GM10266 (cell line): ENCODE measurements at regions not wholly inside any gene's neighbourhood (a gene's known extent, or its start where the extent isn't known, plus 50 kb on each side); places are given as distances from the start of the nearest gene placed in this dataset.
"Not testable (repeated sequence)": the region's sequence is repeated elsewhere in the genome, so short reads cannot be mapped to it uniquely, and the experiment has no call there.

Experiments
- DNase-seq: peaks from one replicate; pipeline ENCODE4 v3.0.0; 2012; ENCODE audit errors: extremely low spot score
- CTCF ChIP-seq: IDR thresholded peaks from 2 replicates; pipeline ENCODE4 v1.5.1; 2012; ENCODE audit warnings: mild to moderate bottlenecking, low read depth; ENCODE audit not compliant: control insufficient read depth, insufficient read depth; ENCODE audit errors: missing control alignments

DNA sequence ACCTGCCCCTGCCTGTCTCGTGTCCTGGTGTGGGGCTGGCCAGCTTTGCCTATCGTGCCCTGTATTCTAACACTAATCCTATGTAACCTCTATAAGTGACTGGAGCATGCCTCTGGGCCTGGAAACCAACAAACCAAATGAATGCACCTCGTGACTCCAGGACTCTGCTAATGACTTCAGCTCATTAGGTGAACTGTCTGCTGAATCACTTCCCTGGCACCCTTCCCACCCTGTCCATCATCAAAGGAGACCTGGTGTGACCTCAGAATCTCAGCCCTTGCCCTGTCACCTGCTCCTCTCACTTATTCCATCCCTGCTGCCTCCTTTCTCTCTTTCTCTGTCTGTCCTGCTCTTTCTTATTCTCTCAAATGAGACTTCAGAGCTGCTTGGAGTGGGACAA lies 322.4 kb downstream of the CBLN1 start:
- no peak for DNase-seq
- TF ChIP-seq CTCF, result no peak

DNA sequence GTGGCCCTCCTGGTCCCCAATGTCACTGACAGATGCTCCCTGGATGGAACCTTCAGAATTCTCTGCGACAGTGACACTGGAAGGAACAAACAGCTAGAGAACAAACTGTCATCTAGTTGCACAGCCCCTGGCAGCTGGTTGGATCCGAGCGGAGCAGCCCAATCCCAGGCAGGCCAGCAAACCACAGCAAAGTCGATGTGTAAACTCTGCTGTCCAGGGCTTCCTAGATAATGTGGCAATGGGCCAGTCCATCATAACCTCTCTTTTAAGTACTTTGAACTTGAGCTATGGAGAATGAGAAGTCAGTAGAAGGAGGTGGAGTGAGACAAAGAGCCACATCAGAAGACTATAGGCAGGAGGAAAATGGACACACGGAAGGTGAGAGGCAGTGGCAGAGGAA lies 323.0 kb downstream of the CBLN1 start:
- no peak for DNase-seq
- TF ChIP-seq CTCF, result no peak

GRCh38 chr16:48956620-48957019 lies 325.0 kb downstream of the CBLN1 start:
- no peak for DNase-seq
- TF ChIP-seq CTCF, result no peak

DNA sequence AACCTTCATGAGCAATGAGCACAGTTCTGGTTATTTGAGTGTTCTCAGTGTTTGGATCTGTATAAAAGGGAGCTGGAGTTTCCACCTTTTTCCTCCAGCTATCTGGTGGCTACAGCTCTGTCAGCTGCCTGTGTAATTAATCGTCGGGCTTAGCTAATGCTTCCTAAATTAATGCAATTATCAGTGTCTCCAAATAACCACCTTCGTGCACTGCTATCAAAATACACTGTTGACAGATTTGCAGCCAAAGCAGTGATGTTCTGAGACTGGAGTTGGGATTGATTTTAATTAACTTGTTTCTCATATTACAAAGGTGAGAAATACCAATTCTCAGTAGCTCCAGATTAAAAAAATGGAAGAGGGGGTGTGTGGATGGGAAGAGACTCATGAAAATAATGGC lies 325.8 kb downstream of the CBLN1 start:
- TF ChIP-seq CTCF, result no peak

GRCh38 chr16:48951621-48952125 lies 330.0 kb downstream of the CBLN1 start:
- not testable (repeated sequence) for DNase-seq

More for the DNA sequence above, 325.8 kb downstream of the CBLN1 start:
- DNase-seq, result no peak

DNA sequence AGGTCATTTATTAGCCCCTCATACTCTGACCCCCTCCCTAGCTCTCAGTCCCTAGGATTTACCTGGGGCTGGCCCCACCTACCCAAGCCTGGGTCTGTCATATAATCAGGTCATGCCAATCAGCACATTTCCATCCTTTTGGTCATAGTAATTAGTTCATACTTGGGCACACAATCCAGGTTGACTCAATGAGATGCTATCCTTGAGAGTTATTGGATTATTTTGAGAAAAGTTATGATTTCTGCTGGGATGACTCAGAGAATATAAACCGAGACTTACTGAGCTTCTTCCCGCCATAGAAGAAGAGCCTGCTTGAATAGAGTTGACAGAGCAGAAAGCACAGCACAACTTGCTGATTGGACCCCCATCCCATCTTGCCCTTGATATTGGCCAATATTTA lies 331.5 kb downstream of the CBLN1 start:
- no peak for DNase-seq
- TF ChIP-seq CTCF, result no peak

- DNase-seq, result no peak
- TF ChIP-seq CTCF, result no peak
Measured at GRCh38 chr16:48949636-48950035, 332.0 kb downstream of the CBLN1 start.

GRCh38 chr16:48948911-48949310 lies 332.7 kb downstream of the CBLN1 start:
- no peak for DNase-seq
- no peak for TF ChIP-seq CTCF
